Peyer's patch (tissue), 4 donors: ENCODE measurements at regions not wholly inside any gene's neighbourhood (a gene's known extent, or its start where the extent isn't known, plus 50 kb on each side); places are given as distances from the start of the nearest gene placed in this dataset.

ENCODE experiments used
- DNase-seq, 3 donors: peaks; one replicate each; pipeline ENCODE4 v3.0.0-alpha.2; 2017 to 2019
- H3K27ac ChIP-seq, 4 donors: fragments of 200-600 bp; sonication (generic); one replicate each; pipeline ENCODE4 v1.5.1; 2016 to 2019
- H3K27me3 ChIP-seq, 2 donors: fragments of 200-600 bp; sonication (generic); one replicate each; pipeline ENCODE4 v1.5.1; 2019
- H3K36me3 ChIP-seq, 3 donors: fragments of 200-600 bp; sonication (generic); one replicate each; pipeline ENCODE4 v1.5.1; 2016 to 2019
- H3K4me1 ChIP-seq, 4 donors: fragments of 200-600 bp; sonication (generic); one replicate each; pipeline ENCODE4 v1.5.1; 2016 to 2019
- H3K4me3 ChIP-seq, 4 donors: fragments of 200-600 bp; sonication (generic); 1 replicate in 3 of 4; 2 replicates in 1 of 4; pipeline ENCODE4 v1.5.1; 2016 to 2019; ENCODE audit warnings: mild to moderate bottlenecking in 1 of 4
- H3K9me3 ChIP-seq, 4 donors: fragments of 200-600 bp; sonication (generic); one replicate each; pipeline ENCODE4 v1.5.1; 2016 to 2019; ENCODE audit warnings: mild to moderate bottlenecking in 1 of 4
- POLR2A ChIP-seq, 2 donors: fragments of 450-650 bp; IDR thresholded peaks; one replicate each; pipeline ENCODE4 v1.5.1; 2017; ENCODE audit warnings: antibody characterized with exemption in 2 of 2, mild to moderate bottlenecking in 2 of 2, moderate library complexity in 2 of 2
- TF ChIP-seq, protein P1 (sequence below), 6 experiments: fragments of 450-650 bp in 4 of 6; fragments of 200-600 bp in 2 of 6; sonication (generic) in 1 of 6; IDR thresholded peaks; one replicate each; pipeline ENCODE4 v1.5.1; 2017 to 2019; ENCODE audit warnings: antibody characterized with exemption in 6 of 6, mild to moderate bottlenecking in 3 of 6, moderate library complexity in 1 of 6

GRCh38 chr2:41129988-41130387 is 678.1 kb upstream of the SLC8A1 start:
- no peak overlapping the region for H3K27ac ChIP-seq
- TF ChIP-seq POLR2A (IDR thresholded peaks at IDR 0.05): no peak
- TF ChIP-seq, protein P1, sequence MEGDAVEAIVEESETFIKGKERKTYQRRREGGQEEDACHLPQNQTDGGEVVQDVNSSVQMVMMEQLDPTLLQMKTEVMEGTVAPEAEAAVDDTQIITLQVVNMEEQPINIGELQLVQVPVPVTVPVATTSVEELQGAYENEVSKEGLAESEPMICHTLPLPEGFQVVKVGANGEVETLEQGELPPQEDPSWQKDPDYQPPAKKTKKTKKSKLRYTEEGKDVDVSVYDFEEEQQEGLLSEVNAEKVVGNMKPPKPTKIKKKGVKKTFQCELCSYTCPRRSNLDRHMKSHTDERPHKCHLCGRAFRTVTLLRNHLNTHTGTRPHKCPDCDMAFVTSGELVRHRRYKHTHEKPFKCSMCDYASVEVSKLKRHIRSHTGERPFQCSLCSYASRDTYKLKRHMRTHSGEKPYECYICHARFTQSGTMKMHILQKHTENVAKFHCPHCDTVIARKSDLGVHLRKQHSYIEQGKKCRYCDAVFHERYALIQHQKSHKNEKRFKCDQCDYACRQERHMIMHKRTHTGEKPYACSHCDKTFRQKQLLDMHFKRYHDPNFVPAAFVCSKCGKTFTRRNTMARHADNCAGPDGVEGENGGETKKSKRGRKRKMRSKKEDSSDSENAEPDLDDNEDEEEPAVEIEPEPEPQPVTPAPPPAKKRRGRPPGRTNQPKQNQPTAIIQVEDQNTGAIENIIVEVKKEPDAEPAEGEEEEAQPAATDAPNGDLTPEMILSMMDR (IDR thresholded peaks at IDR 0.05): no peak

GRCh38 chr2:41137031-41137430 is 685.1 kb upstream of the SLC8A1 start:
- Histone ChIP-seq H3K9me3 (no peaks in the 10 kb centered on the region), H3K27me3 (no peaks in the 10 kb centered on the region), H3K4me3 (no peak overlapping the region), H3K27ac (no peak overlapping the region), H3K4me1 (no peaks in the 10 kb centered on the region), H3K36me3 (no peaks in the 10 kb centered on the region)
- DNase-seq: no peak
- TF ChIP-seq, protein P1 (IDR thresholded peaks at IDR 0.05): no peak
- TF ChIP-seq POLR2A (IDR thresholded peaks at IDR 0.05): no peak

More at GRCh38 chr2:41129988-41130387, 678.1 kb upstream of the SLC8A1 start:
- H3K4me1 ChIP-seq: no peaks in the 10 kb centered on the region
- no peak overlapping the region for H3K4me3 ChIP-seq
- no peak for DNase-seq
- H3K27me3 ChIP-seq: no peaks in the 10 kb centered on the region
- H3K9me3 ChIP-seq: no peaks in the 10 kb centered on the region
- no peaks in the 10 kb centered on the region for H3K36me3 ChIP-seq

DNA sequence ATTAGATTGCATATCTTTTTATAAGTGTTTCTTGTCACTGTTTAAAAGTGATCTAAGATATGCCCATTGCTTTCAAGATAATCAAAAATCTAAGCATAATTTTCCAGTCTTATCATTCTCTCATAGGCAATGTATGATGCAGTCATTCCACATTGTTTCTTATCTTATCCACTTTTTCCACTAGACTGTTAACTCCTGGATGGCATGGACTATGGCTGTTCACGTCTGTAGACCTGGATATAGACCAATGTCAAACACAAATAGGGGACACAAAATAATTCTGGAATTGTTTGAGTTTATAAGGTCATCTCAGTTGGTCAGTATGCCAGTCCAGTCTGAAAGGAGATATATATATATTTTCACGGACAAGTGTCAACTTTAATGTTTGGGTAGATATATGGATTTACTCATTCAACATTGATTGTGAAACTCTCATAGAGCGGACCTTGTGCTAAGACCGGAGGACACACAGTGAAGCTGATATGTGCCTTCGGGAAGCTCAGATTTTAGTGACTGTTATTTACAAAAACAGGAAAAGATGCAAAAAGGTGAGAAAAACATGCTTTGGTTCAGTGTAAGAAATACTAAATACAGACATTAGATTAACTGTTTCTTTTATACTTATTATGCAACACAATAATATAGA is 689.4 kb upstream of the SLC8A1 start:
- Histone ChIP-seq H3K4me3 (no peak overlapping the region), H3K4me1 (no peaks in the 10 kb centered on the region), H3K9me3 (no peaks in the 10 kb centered on the region), H3K27me3 (no peaks in the 10 kb centered on the region), H3K27ac (no peak overlapping the region), H3K36me3 (no peaks in the 10 kb centered on the region)
- TF ChIP-seq, protein P1 (IDR thresholded peaks at IDR 0.05): no peak
- TF ChIP-seq POLR2A (IDR thresholded peaks at IDR 0.05): no peak
- DNase-seq: no peak

- Histone ChIP-seq H3K27ac (no peak overlapping the region), H3K4me1 (no peaks in the 10 kb centered on the region), H3K27me3 (no peaks in the 10 kb centered on the region), H3K4me3 (no peak overlapping the region), H3K9me3 (no peaks in the 10 kb centered on the region), H3K36me3 (no peaks in the 10 kb centered on the region)
- no peak for DNase-seq
- TF ChIP-seq POLR2A (IDR thresholded peaks at IDR 0.05): no peak
- TF ChIP-seq, protein P1 (IDR thresholded peaks at IDR 0.05): no peak
Observed at GRCh38 chr2:41142478-41142877, 690.6 kb upstream of the SLC8A1 start.

DNA sequence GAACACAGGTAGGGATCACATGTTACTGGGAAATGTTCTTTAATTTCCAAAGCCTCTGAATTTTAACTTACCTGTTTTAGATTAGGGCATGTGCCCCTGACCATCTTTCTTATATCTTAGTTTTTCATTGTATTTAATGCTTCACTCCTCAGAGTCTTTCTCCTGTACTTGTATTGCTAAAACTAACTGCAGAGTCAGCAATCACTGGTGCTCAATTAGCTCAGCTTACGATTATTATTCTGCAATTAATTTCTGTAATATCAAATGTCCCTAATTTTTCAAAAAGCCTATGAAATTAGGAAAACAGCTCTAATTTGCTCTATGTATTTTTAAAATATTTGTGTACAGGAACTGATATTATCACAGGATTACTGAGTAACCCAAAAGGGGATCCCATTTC is 693.2 kb upstream of the SLC8A1 start:
- Histone ChIP-seq H3K27ac (no peak overlapping the region), H3K4me1 (no peaks in the 10 kb centered on the region), H3K36me3 (no peaks in the 10 kb centered on the region), H3K27me3 (no peaks in the 10 kb centered on the region), H3K4me3 (no peak overlapping the region), H3K9me3 (no peaks in the 10 kb centered on the region)
- no peak for DNase-seq
- TF ChIP-seq POLR2A (IDR thresholded peaks at IDR 0.05): no peak
- TF ChIP-seq, protein P1 (IDR thresholded peaks at IDR 0.05): no peak

- DNase-seq: no peak
- no peak overlapping the region for H3K4me3 ChIP-seq
- no peaks in the 10 kb centered on the region for H3K36me3 ChIP-seq
Observed at GRCh38 chr2:41149054-41149453, 697.2 kb upstream of the SLC8A1 start.

More at GRCh38 chr2:41149054-41149453, 697.2 kb upstream of the SLC8A1 start:
- Histone ChIP-seq H3K4me1 (no peaks in the 10 kb centered on the region), H3K9me3 (no peaks in the 10 kb centered on the region), H3K27ac (no peak overlapping the region), H3K27me3 (no peaks in the 10 kb centered on the region)
- TF ChIP-seq, protein P1 (IDR thresholded peaks at IDR 0.05): no peak
- TF ChIP-seq POLR2A (IDR thresholded peaks at IDR 0.05): no peak
